Putamen (tissue), 1 donor: ENCODE measurements at regions not wholly inside any gene's neighbourhood (a gene's known extent, or its start where the extent isn't known, plus 50 kb on each side); places are given as distances from the start of the nearest gene placed in this dataset.

Experiments
- DNase-seq: peaks from one replicate; pipeline ENCODE4 v3.0.0-alpha.2; 2016; ENCODE audit warnings: low spot score

GRCh38 chr1:58997637-58998036 is 213.8 kb upstream of the JUN start:
- no peak for DNase-seq

- DNase-seq: no peak
Observed at GRCh38 chr1:58999676-59000075, 215.8 kb upstream of the JUN start.

GRCh38 chr1:59004755-59005154 is 220.9 kb upstream of the JUN start:
- no peak for DNase-seq

- DNase-seq: no peak
Observed at GRCh38 chr1:59005491-59006288, 221.8 kb upstream of the JUN start.

GRCh38 chr1:59006289-59006658 is 222.4 kb upstream of the JUN start:
- DNase-seq: no peak

- no peak for DNase-seq
Observed at GRCh38 chr1:59006932-59007331, 223.1 kb upstream of the JUN start.

- no peak for DNase-seq
Observed at GRCh38 chr1:59007429-59007819, 223.6 kb upstream of the JUN start.

- DNase-seq: peak; percentile 7
Observed at GRCh38 chr1:59007820-59008598, 224.2 kb upstream of the JUN start.

GRCh38 chr1:59008599-59009347 is 224.9 kb upstream of the JUN start:
- DNase-seq: no peak

- DNase-seq: no peak
Observed at GRCh38 chr1:59011663-59012062, 227.8 kb upstream of the JUN start.

GRCh38 chr1:59012378-59012777 is 228.5 kb upstream of the JUN start:
- DNase-seq: no peak

GRCh38 chr1:59013276-59013927 is 229.6 kb upstream of the JUN start:
- DNase-seq: peak; percentile 7

GRCh38 chr1:59013928-59014279 is 230.1 kb upstream of the JUN start:
- DNase-seq: no peak

GRCh38 chr1:59014827-59015226 is 231.0 kb upstream of the JUN start:
- no peak for DNase-seq

GRCh38 chr1:59015708-59016107 is 231.9 kb upstream of the JUN start:
- DNase-seq: no peak

GRCh38 chr1:59016390-59016789 is 232.5 kb upstream of the JUN start:
- no peak for DNase-seq

GRCh38 chr1:59017501-59018231 is 233.8 kb upstream of the JUN start:
- no peak for DNase-seq

- no peak for DNase-seq
Observed at GRCh38 chr1:59018446-59018845, 234.6 kb upstream of the JUN start.

GRCh38 chr1:59018860-59019259 is 235.0 kb upstream of the JUN start:
- DNase-seq: no peak

GRCh38 chr1:59020151-59020997 is 236.5 kb upstream of the JUN start:
- DNase-seq: peak; percentile 10

- no peak for DNase-seq
Observed at GRCh38 chr1:59022199-59022598, 238.4 kb upstream of the JUN start.
